HG02840 (cell line): ENCODE measurements at regions not wholly inside any gene's neighbourhood (a gene's known extent, or its start where the extent isn't known, plus 50 kb on each side); places are given as distances from the start of the nearest gene placed in this dataset.
"Not testable (repeated sequence)": the region's sequence is repeated elsewhere in the genome, so short reads cannot be mapped to it uniquely, and the experiment has no call there.

Experiments
- ATAC-seq: cut with Tn5 transposase; IDR thresholded peaks from one replicate; pipeline ENCODE4 v1.9.1; 2021; ENCODE audit warnings: mild to moderate bottlenecking, moderate library complexity, moderate number of reproducible peaks; ENCODE audit not compliant: unreplicated experiment, low FRiP score

DNA sequence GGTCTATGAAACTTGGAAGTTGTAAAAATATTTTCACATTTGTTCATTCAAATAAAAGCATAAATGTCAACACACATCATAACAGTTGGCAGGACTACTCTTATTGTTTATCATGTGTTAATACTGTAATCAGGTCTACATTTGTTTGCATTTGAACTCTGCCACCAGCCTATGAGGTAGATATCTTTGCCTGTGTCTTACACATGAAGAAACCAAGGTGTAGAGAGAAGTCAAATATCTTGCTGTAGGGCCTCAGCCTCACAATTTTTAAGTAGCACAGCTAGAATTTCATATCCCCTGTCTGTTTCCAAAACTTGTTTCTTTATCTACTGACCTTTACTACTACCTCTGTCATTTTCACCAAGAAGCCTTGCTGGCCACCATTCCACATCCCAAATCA, 161.9 kb downstream of the ZIC4 start:
- no peak for ATAC-seq

DNA sequence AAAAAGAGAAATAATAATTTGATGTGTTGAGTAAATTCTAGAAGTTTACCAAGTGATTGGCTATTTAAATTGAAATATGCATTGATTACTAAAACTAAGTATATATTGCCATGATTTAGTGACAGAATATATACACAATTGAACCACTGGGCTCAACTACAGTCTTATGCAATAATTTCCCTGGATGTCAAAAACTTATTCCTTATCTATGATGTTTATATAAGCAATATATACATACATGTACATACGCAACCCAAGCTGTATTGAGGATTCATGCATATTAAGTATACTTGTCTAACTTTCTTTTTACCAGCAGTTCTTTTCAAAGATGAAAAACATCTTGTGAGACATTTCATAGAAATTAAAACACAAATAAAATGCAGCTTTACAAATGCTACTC, 165.8 kb downstream of the ZIC4 start:
- no peak for ATAC-seq

DNA sequence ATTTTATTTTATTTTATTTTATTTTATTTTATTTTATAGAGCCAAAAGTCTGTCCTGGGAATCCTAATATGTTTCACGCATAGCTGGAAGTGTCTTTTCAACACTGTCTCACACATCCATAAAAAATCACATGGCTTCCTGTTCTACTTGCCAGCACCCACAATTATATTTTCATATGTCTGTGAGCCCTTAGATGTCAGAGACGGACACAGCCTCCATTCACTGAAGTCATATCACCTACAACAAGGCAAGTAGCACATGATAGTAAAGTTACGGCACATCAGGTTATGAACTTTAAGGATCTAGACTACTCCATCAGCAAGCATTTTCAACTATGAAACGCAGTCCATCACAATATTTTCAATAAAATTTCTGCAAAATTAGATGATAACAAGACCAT, 168.4 kb downstream of the ZIC4 start:
- ATAC-seq = no peak

DNA sequence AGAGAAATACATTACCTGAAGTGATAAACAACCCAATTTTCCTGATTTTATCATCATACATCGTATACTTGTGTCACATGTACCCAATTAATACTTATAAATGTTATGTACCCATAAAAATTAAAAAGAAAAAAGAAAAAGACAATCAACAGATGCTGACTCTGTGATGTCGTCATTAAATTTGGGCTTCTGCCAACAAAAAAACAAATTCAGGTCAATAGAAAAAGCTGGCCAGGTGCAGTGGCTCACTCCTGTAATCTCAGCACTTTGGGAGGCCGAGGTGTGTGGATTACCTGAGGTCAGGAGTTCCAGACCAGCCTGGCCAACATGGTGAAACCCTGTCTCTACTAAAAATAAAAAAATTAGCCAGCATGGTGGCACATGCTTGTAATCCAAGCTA, 174.4 kb downstream of the ZIC4 start:
- not testable (repeated sequence) for ATAC-seq

DNA sequence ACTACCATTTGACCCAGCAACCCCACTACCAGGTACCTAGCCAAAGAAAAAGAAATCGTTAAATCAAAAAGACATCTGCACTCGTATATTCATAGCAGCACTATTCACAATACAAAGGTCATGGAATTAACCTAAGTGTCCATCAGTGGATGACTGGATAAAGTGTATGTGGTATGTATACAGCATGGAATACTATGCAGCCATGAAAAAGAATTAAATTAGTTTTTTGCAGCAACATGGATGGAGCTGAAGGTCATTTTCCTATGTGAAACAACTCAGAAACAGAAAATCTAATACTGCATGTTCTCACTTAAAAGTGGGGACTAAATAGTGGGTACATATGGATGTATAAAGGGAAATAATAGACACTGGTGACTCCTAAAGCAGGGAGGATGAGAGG, 175.2 kb downstream of the ZIC4 start:
- no peak for ATAC-seq

DNA sequence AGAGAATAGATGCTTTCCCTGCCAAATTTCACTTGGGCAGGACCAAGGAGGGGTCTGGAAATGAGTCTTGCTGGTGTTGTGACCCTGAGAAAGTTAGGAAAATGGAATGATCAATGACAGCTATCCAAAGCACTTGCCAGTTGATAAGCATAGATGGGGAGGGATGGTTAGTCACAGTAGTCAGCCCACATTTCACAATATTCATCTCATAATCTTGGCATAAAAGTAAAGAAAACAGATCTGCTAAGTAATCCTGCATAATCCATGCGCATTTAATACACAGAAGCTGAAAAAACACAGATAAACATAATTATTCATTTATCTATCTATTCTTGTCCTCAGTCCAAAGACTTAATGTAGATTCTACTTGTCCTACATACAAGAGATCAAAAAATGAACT, 184.1 kb downstream of the ZIC4 start:
- no peak for ATAC-seq

DNA sequence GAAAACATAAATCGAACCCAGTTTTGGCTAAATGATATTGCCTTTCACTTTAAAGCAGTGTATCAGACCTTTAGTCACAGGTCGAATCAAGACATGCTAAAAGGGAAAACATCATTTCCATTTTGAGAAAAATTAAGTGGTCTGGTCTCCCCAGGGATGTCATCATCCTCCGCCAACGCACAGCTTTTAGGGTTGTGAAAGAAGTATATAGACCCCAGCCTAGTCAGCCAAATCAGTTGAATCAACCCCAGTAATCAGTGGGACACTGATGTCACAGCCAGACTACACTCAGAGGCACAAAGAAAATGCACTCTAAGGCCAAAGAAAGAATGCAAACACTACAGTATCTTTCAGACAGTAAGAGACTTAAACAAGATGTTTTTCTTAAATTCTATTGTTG, 187.4 kb downstream of the ZIC4 start:
- ATAC-seq = no peak

DNA sequence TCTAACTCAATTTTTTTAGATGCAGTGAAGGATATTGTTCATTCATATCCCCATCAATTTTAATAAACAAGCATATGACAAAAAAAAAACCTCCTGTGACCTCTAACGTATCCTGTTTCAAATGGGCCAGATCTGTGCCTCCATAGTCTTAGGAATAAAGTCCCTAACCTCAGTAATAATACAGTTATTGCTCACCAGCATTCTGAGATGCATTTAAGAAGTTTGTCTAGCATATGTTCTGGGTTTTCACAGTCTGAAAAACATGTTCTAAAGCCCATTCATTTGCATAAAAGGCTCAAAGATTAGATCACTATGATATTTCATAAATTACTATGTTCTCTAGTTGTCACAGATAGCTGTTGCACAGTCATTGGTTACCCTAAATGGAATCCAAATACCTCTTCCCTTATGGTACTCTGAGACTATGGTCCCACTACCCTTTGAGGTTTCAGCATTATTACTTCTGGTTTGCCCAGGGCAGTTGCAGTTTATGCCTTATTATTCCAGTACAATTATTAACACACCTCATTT, 190.1 kb downstream of the ZIC4 start:
- no peak for ATAC-seq

DNA sequence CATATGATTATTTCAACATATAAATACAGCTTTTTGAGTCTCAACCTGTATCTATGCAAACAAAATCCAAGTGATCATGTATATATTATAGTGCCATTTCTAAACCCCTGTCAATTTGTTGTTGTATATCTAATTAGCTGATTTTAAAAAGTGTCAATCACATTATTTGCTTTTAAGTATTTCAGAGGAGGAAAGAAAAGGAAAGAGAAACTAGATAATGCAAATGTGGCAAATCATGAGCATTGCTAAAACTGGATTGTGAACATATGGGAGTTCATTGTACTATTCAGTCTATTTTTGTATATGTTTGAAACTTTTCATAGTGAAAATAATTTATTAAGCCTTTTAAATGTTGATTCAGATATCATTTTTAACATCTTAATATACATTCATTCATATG, 190.7 kb downstream of the ZIC4 start:
- ATAC-seq = no peak

DNA sequence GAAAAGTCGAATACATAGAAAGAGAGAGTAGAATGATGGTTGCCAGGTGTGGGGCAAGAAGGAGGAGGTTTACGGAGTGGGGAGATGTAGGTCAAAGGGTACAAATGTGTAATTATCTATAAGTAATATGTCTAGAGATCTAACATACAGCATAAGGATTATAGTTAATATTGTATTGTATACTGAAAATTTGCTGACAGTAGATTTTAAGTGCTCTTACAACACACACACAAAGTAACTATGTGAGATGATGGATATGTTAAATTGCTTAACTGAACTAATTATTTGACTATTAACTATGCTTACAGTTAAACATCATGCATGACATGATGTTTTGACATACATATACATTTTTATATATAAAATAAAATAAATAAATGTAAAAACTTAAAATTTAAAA, 192.7 kb downstream of the ZIC4 start:
- no peak for ATAC-seq

DNA sequence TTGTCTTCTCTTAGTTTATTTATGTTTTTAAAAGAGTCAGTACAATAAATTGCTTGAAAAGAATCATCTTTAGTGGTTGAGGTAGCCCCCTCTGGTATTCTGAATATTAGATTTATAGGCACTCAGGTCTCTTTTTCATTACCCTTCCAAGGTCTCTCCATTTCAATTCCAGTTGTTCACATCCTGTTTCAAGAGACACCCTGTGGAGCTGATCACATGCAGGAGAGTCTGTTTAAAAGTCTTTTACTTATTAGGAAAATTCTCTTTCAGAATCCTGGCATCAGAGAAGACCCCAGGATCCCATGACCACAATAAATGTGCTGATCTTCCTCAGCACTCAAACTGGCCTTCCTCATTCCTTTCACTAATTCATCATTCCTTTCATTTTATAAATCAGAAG, 195.7 kb downstream of the ZIC4 start:
- ATAC-seq = no peak

DNA sequence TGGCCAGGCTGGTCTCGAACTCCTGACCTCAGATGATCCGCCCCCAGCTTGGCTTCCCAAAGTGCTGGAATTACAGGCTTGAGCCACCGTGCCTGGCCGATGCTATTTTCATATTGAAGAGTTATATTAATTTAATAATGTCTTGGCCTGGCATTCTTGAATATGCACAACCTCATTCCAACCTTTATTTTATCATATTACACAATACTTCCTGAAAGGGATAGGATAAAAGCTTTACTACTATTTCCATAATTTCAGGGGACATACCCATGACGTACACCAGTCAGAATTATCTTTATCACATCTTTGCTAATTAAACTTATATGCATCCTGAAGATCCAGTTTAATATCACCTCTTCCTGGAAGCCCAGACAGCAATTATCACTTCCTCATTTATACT, 205.3 kb downstream of the ZIC4 start:
- ATAC-seq = no peak

DNA sequence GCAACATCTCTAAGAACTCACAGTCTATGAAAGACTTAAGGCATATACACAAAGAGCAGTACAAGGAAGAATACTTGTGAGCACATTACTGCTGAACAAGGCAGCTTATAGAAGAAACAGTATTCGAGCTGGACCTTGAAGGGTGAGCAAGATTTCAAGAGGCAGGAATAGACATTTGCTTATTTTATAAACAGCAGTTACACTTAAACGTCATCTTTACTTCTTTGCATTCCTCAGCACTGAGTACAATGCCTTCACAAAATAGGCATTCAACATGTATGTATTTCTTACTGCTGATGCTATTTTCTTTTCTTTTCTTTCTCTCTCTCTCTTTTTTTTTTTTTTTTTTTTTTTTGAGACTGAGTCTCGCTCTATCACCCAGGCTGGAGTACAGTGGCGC, 205.8 kb downstream of the ZIC4 start:
- ATAC-seq = no peak

DNA sequence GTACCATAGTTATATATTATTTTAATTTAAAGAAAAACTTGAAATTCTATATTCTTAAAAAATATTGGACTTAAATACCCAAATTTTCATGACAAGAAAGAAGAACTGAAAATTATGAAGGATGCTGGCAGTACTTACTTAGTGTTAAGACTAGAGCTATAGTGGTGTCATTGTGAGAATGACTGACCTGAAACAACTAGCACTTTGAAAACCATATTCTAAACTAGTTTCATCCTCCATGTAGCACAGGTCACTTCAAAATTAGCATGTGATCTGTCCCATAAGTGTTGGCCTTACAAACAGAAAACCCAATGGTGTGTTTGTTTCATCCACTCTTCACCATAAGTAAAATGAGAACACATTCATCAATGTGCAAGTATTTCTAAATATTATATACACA, 208.6 kb downstream of the ZIC4 start:
- no peak for ATAC-seq

DNA sequence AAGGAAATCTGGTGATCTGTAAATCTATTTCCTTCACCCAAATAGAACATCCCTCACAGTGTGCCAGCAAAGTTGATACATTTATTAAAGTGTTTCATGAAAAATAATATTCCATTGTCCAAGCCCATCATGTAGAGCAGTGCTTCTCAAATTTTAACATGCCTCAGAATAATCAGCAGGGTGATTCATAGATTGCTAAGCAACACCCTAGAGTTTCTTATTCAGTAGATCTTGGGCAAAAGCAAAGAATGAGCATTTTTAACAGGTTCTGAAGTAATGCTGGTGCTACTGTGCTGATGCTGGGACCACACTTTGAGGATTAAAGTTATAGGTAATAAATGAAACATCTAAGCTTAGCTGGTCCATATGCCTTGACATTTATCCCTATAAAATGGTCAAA, 210.5 kb downstream of the ZIC4 start:
- no peak for ATAC-seq

DNA sequence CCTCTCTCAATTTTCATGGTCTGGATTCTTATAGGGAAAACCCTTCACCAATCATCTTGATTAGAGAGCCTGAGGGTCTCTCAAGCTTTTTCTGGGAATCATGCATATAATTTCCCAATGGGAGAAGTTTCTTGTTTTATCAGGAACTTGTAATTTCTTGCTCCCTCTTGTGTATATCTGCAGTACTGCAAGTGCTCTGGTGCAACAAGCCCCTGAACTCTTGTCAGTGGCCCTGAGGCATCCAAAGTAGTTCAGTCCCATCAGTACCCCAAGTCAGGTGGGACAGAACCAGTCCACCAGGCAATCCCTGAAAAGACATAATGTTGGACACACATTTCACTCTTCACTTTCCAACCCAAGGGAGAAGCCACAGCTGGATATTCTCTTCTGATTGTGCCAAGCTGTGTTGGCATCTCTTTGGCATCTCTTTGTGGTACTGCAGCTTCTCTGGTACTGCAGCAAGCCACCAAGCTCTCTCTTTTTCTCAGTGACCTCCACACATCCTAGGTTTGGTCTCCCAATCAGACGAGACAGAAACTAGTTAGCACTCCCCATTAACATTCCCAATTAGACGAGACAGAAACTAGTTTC, 214.5 kb downstream of the ZIC4 start:
- no peak for ATAC-seq

DNA sequence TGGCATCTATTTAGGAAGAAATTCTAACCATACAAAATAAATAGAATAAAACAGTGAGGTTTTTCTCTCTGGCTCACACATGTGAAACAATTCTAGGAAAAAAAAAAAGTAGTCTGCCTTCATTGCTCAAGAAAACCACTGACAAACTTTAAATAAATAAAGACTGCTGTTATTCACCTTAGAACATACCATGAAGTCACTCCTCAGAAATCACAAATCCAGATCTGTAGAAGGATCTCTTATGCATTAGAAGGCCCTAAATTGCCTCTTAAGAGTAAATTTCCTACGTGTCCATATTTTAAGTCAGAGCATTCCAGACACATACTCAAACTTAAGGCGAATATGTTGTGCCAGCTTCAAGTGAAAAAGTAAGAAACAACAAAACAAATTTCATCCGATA, 217.3 kb downstream of the ZIC4 start:
- no peak for ATAC-seq

DNA sequence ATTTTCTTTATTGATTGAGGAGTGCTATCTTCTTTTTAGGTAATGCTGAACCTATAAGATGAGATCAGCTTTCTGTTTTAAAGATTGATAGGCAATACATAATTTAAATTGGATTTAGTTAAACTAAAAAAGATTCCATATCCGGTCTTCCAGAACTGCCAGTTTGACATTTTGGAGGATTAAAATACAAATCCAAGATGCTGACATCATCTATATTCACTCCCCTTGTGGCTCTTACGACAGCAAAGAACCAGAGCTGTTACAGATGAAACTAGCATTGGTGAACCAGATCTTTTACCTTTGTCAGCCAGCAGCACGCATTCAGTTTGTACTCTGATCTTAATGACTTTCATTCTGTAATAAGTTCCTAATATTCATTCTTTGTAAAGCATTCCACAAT, 218.7 kb downstream of the ZIC4 start:
- ATAC-seq = no peak

DNA sequence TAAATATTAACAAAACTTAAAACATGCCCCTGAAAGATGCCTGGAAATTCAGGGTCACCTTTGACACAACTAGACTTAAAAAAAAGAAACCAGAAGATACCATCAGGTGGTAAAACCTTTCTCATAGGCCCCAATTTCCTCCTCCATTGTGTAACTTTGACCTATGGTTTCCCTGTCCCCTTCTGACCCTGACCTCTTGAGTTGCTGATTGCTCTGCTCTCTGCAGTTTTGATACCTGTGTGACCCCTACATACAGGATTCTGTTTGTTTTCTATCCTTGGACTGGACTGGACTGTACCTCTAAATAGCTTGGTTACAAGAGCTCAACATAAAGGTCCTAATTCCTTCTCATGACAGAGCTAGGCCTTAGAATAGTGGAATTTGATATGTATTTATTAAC, 220.6 kb downstream of the ZIC4 start:
- no peak for ATAC-seq

DNA sequence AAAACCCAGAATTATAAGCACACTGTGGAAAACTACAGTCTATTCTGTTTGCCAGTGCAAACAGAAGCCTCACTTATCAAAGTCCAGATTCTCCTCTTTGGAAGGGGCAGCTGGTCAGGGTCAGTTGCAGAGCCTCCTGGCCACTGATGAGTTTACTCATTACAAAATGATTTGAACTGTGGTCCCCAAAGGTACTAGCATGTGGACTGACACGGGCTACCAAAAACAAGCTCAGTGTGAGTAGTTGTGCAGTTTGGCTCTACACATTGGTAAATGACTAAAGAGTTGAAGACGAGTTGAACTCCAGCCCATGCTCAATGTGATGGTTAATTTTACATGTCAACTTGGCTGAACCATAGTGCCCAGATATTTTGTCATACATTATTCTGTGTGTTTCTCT, 221.5 kb downstream of the ZIC4 start:
- no peak for ATAC-seq

DNA sequence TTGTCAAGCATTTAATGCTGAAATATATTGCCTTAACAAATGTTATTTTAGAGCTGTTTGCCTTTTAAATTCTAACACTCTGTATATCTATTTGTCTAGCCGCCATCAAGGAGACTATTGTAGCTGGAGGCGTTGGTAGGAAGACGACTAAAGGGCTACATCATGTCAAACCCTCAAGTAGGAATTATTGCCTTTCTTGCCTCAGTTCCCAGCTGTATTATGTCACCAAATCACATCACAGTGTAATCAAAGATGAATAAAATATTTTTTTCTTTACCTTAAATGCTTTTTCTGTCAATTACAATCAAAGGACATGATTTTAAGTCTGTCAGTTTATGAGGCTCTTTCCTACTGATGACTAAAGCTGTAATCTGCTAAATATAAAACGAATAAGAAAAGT, 233.1 kb downstream of the ZIC4 start:
- no peak for ATAC-seq

DNA sequence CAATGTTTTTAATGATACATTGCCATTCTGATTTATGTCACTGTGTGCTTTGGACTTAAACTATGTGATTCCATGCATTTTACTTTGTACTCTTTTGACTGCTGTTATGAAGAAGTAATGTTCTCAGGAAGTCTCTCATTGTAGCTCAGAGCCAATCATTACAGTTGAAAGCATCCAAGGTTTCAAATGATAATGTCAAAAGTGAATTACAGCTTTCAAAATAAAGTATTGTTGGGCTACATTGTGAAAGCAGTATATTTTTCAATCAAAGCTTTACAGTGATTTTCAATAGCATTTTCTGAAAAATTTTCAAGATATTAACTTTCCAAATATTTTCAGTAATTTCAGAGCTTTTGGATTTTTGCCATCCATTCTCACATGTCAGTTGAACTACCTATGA, 243.6 kb downstream of the ZIC4 start:
- ATAC-seq = no peak

DNA sequence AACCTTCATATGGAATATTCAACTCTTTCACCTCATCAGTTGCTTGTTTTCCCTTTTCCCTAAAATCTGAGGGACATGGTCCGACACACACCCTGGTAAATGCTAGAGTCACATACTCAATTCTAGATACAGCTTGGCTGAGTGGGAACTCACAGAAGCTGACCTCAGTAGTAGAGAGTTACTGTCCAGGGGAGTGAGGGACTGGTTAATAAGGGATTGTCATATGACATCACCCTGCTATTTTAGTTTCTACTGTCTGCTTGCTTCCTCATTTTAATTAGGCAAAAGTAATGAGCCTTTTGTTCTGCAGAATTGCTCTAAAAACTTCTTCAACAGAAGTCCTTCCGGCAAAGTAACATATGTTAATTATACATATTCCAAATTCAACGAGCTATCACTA, 244.5 kb downstream of the ZIC4 start:
- ATAC-seq = no peak
